ENCODE measurements at regions not wholly inside any gene's neighbourhood (a gene's known extent, or its start where the extent isn't known, plus 50 kb on each side); places are given as distances from the start of the nearest gene placed in this dataset.

DNA sequence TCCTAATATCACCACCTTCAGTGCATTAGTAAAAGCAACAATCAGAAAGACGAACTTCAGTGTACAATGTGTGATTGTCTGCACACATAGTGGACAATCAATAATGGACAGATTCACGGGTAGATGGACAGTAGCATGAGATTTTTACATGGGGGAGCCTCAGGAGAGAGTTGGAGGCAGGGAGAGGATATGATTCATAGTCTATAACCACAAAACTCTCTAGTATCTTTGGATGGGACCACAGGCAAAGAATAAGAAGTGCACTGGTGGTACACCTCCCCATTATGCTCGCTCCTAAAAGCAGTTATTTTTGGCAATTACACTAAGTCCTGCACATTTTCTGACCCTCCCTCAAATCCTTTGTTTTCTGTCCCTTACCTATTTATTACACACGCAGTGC lies 624.4 kb upstream of the ACTRT1 start:
- TF ChIP-seq, protein P1, sequence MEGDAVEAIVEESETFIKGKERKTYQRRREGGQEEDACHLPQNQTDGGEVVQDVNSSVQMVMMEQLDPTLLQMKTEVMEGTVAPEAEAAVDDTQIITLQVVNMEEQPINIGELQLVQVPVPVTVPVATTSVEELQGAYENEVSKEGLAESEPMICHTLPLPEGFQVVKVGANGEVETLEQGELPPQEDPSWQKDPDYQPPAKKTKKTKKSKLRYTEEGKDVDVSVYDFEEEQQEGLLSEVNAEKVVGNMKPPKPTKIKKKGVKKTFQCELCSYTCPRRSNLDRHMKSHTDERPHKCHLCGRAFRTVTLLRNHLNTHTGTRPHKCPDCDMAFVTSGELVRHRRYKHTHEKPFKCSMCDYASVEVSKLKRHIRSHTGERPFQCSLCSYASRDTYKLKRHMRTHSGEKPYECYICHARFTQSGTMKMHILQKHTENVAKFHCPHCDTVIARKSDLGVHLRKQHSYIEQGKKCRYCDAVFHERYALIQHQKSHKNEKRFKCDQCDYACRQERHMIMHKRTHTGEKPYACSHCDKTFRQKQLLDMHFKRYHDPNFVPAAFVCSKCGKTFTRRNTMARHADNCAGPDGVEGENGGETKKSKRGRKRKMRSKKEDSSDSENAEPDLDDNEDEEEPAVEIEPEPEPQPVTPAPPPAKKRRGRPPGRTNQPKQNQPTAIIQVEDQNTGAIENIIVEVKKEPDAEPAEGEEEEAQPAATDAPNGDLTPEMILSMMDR (IDR thresholded peaks at IDR 0.05) = no peak
- TF ChIP-seq EP300 (IDR thresholded peaks at IDR 0.05) = no peak

Data from stomach (tissue), 4 donors.